ENCODE measurements at regions not wholly inside any gene's neighbourhood (a gene's known extent, or its start where the extent isn't known, plus 50 kb on each side); places are given as distances from the start of the nearest gene placed in this dataset.
"Not testable (repeated sequence)": the region's sequence is repeated elsewhere in the genome, so short reads cannot be mapped to it uniquely, and the experiment has no call there.

DNA sequence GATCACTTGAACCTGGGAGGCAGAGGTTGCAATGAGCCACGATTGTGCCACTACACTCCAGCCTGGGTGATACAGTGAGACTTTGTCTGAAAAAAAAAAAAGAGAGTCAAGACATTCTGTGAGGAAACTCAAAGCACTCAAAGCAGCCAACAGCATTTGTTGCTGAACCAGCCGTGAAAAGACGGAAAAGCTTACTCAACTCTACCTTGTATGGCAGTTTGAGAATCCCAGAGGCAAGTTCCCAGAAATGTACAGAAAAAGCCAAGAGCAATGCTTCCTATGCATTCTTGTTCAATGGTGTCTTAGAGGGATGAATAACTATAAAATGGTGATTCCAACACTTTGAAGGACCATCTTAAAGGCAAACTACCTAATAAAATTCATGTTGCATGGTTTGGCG is 170.2 kb downstream of the HSD17B3 start:
- DNase-seq (ENCODE audit: low spot score), result no peak

DNA sequence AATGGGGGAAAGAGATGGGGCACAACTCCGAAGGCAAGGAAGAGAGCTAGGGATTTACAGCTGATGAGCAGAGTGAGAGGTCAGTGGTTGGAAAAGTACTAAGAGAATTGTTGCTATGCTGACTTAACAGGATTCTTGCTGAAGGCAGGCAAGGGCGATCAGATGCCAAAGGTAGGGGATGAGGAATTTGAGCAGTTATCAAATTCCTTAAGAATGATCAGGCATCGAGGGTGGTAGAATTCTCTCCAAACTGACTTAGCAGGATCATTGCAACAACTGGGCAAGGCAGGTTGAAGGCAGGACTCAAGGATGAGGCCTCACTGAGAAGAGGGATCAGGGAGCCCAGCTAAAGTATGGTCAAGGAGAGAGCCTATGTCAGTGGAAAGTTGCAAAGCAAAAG is 171.0 kb downstream of the HSD17B3 start:
- DNase-seq (ENCODE audit: low spot score), result no peak

GRCh38 chr9:96129747-96130146 is 172.2 kb downstream of the HSD17B3 start:
- no peak for DNase-seq (ENCODE audit: low spot score)

DNA sequence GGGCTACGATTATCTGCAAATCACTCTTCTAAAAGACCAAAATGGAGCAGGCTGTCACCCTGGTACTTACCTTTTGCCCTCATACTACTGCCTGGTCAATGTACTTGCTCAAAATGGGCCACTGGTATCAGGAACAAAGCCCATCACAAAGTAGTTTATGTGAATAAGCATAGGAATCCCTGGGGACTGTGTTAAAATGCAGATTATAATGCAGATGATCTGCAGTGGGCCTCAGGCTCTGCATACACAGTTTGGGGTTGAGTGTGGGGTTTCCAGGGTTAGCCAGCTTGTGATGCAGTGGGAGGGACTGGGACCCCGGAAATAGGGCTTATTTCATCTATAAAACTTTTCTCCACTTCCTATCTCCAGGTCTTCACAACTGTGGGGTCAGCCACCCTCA is 173.1 kb downstream of the HSD17B3 start:
- DNase-seq (ENCODE audit: low spot score), result no peak

- no peak for DNase-seq (ENCODE audit: low spot score)
Measured at GRCh38 chr9:96126321-96126881, 175.6 kb downstream of the HSD17B3 start.

- DNase-seq (ENCODE audit: low spot score), result no peak
Measured at GRCh38 chr9:96125624-96126023, 176.4 kb downstream of the HSD17B3 start.

- no peak for DNase-seq (ENCODE audit: low spot score)
Measured at GRCh38 chr9:96122751-96123150, 179.2 kb downstream of the HSD17B3 start.

- DNase-seq (ENCODE audit: low spot score), result no peak
Measured at GRCh38 chr9:96122282-96122681, 179.7 kb downstream of the HSD17B3 start.

- no peak for DNase-seq (ENCODE audit: low spot score)
Measured at GRCh38 chr9:96121136-96121535, 180.8 kb downstream of the HSD17B3 start.

- no peak for DNase-seq (ENCODE audit: low spot score)
Measured at GRCh38 chr9:96117398-96118080, 184.4 kb downstream of the HSD17B3 start.

GRCh38 chr9:96116275-96117064 is 185.5 kb downstream of the HSD17B3 start:
- no peak for DNase-seq (ENCODE audit: low spot score)

DNA sequence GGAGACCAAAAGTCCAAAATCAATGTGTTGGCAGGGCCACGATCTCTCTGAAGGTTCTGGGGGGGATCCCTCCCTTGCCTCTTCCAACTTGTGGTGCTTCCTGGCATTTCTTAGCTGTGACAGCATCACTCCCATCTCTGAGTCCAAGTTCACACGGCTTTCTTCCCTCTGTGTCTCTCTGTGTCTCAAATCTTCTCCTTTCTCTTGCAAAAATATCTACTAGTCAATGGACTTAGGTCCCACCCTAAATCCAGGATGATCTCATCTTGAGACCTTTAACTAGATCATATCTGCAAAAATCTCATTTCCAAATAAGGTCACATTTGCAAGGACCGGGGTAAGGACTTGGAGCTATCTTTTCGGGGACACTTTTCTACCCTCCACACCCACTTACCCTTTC is 186.1 kb downstream of the HSD17B3 start:
- no peak for DNase-seq (ENCODE audit: low spot score)

DNA sequence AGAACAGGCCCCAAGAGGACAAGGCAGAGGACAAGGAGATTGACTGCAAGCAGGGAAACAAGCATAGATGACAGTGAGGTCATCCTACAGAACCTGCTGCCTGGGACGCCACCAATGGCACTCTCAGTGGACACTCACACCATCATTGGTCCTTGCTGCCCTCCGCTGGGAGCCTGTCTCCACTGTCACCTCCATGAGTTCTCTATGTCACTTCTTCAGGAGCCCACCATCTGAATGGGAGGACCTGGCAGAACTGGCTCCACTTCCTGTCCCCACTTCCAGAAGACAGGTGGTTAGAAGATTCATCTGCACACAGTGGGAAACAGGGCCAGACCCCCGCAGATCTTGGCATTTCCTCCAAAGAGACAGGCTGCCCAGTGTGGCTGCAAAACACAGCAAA is 188.9 kb downstream of the HSD17B3 start:
- DNase-seq (ENCODE audit: low spot score), result no peak

DNA sequence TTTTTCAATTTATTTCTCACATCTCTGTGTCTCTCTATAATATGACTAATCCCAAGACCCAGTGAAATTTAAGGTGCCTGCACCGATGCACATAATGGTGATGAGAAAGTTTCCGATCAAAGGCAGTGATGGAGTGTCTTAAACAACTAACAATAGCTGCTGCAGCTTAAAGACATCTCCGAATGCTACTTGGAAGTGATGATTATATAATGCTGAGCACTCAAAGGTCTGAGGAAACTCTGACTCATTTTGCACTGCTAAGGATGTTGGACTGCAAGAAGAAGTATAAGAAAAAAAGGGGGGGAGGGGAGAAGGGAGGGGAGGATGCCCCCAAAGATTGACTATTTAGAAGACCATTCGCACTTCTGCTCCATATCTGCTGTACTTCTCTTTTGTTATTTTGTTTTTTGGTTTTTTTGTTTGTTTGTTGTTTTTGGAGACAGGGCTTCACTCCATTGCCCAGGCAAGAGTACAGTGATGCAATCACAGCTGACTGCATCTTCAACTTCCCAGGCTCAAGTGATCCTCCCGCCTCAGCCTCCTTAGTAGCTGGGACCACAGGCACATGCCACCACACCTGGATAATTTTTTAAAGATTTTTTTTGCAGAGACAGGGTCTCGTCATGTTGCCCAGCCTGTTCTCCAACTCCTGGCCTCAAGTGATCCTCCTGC is 192.2 kb downstream of the HSD17B3 start:
- DNase-seq (ENCODE audit: low spot score), result peak; percentile 6

GRCh38 chr9:96108691-96109380 is 193.1 kb downstream of the HSD17B3 start:
- DNase-seq (ENCODE audit: low spot score), result no peak

GRCh38 chr9:96107436-96107835 is 194.5 kb downstream of the HSD17B3 start:
- no peak for DNase-seq (ENCODE audit: low spot score)

DNA sequence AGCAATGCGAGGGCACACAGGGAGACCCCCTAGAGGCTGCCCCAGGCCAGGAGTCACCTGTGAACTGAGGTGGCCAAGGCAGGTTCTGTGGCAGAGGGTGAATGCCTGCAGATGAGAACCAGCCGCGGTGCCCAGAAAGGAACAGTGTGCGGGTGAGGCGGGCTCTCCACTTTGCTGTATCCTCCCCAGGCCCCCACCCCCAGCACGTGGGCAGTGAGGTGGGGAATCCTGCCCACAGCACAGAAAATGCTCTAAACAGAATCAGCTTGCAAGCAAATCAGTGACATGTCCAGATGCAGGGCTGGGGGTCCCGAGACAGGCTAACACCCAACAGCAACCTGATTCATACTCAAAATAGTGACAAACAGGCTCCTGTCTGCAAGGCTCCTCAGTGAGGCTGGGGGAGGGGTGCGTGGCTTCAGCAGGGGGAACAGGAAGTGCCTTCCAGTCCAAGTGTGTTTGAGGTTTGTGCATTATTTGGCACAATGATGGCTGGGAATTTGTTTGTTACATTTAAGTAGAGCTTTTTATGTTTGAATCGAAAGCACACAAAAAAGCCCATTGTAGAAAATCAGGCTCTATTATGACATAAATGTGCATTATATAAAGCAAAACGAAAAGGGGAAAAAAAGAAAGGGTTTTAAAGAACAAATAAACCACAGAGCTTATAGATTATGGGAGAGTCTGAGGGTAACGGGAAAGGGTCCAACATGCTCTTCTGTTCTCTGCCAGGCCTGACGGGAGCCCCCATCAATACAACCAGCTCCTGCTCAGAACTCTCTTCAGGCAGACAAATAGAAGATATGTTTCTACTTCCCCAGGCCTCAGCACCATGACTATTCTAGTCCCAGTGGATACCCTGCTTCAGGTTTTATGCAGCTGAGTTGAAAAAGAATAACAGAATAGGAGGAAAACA is 201.3 kb downstream of the HSD17B3 start:
- DNase-seq (ENCODE audit: low spot score), result no peak

- DNase-seq (ENCODE audit: low spot score), result not testable (repeated sequence)
Measured at GRCh38 chr9:96090630-96091029, 211.3 kb downstream of the HSD17B3 start.

DNA sequence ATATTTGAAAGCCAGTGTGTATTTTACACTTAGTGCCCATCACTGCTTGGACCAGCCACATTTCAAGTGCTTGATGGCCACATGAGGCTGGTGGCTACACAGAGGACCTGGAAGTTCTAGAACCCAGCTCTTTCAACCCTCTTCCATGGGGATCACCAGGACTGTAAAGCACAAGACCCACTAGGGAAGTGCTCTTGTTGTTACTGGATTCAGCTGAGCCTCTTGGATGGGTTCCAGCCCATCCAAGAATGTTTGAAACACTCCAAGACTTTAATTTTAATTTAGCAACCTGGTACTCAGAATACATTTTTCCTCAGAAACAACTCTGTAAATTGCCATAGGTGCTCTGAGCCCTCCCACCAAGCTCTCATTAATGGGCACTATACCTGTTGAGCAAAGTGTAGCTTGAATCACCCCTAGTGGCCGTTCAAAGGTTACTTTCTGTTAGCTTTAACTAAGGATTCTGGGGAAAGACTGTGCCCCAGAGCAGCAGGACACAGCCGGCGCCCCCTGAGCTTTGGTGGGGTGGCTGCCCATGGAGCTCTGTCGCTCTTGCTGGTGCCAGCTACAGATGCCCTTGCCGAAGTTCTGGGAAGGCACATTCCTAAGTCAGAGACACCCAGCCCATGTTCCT is 212.4 kb downstream of the HSD17B3 start:
- DNase-seq (ENCODE audit: low spot score), result no peak

DNA sequence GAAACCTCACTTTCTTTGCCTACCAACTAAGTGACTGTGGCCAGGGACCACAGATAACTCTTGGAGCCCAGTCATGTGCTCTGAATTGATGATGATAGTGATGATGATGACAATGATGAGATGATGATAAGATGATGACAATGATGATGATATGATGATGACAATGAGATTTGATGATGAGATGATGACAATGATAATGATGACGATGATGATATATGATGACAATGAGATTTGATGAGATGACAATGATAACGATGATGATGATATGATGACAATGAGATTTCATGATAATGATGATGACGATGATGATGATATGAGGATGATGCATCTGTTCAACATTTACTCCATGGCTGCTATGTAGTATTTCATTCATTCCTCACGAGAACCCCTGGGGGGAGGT is 213.0 kb downstream of the ERCC6L2 start:
- no peak for DNase-seq (ENCODE audit: low spot score)

All from kidney capillary endothelial cell (primary cell).